Liver (tissue), 3 donors: ENCODE measurements at regions not wholly inside any gene's neighbourhood (a gene's known extent, or its start where the extent isn't known, plus 50 kb on each side); places are given as distances from the start of the nearest gene placed in this dataset.

Source experiments
- ATF3 ChIP-seq: IDR thresholded peaks from 2 replicates; pipeline ENCODE4 v1.6.1; 2016; ENCODE audit warnings: antibody characterized with exemption
- CTCF ChIP-seq: fragments of 150-350 bp; IDR thresholded peaks from 2 replicates; pipeline ENCODE4 v1.5.1; 2017; ENCODE audit warnings: improper control_type of control experiment, low read depth, low read length; ENCODE audit not compliant: missing input control
- EGR1 ChIP-seq, 2 donors: IDR thresholded peaks; 2 replicates each; pipeline ENCODE4 v1.6.1; 2016 to 2018; ENCODE audit warnings: antibody characterized with exemption in 2 of 2, low read depth in 2 of 2
- GABPA ChIP-seq, 2 donors: IDR thresholded peaks in 1 of 2; conservative IDR thresholded peaks in 1 of 2; 2 replicates each; pipeline ENCODE4 v1.6.1; 2016; ENCODE audit warnings: antibody characterized with exemption in 2 of 2, mild to moderate bottlenecking in 1 of 2, moderate library complexity in 1 of 2
- JUND ChIP-seq, 2 donors: IDR thresholded peaks; 2 replicates each; pipeline ENCODE4 v1.6.1; 2016; ENCODE audit warnings: antibody characterized with exemption in 2 of 2
- MAX ChIP-seq: IDR thresholded peaks from 2 replicates; pipeline ENCODE4 v1.6.1; 2016; ENCODE audit warnings: antibody characterized with exemption
- RAD21 ChIP-seq, 2 donors: IDR thresholded peaks; 2 replicates each; pipeline ENCODE4 v1.6.1; 2016; ENCODE audit warnings: antibody characterized with exemption in 2 of 2, mild to moderate bottlenecking in 2 of 2
- REST ChIP-seq: IDR thresholded peaks from 2 replicates; pipeline ENCODE4 v1.6.1; 2016; ENCODE audit warnings: antibody characterized with exemption, mild to moderate bottlenecking
- SP1 ChIP-seq: IDR thresholded peaks from 2 replicates; pipeline ENCODE4 v1.6.1; 2018; ENCODE audit warnings: antibody characterized with exemption, mild to moderate bottlenecking
- TAF1 ChIP-seq: conservative IDR thresholded peaks from 2 replicates; pipeline ENCODE4 v1.6.1; 2016; ENCODE audit warnings: antibody characterized with exemption, mild to moderate bottlenecking
- YY1 ChIP-seq: IDR thresholded peaks from 2 replicates; pipeline ENCODE4 v1.6.1; 2016; ENCODE audit warnings: antibody characterized with exemption, mild to moderate bottlenecking
- ZBTB33 ChIP-seq: IDR thresholded peaks from 2 replicates; pipeline ENCODE4 v1.6.1; 2016; ENCODE audit warnings: antibody characterized with exemption
- donor health status: healthy.
- donor health status: healthy.

- TF ChIP-seq CTCF (no peak), REST (no peak), SP1 (no peak), GABPA (IDR thresholded peaks at IDR 0.05 in 1 of 2, conservative IDR thresholded peaks at IDR 0.05 in 1 of 2) (no peak), MAX (no peak), RAD21 (IDR thresholded peaks at IDR 0.05) (no peak), EGR1 (IDR thresholded peaks at IDR 0.05; ENCODE audit: low read depth in 2 of 2) (no peak), ATF3 (no peak), JUND (IDR thresholded peaks at IDR 0.05) (no peak), YY1 (no peak), ZBTB33 (no peak), TAF1 (no peak)
These were observed 78.4 kb downstream of the IGLL1 start for GRCh38 chr22:23501708-23502107.
